ENCODE measurements at regions not wholly inside any gene's neighbourhood (a gene's known extent, or its start where the extent isn't known, plus 50 kb on each side); places are given as distances from the start of the nearest gene placed in this dataset.

DNA sequence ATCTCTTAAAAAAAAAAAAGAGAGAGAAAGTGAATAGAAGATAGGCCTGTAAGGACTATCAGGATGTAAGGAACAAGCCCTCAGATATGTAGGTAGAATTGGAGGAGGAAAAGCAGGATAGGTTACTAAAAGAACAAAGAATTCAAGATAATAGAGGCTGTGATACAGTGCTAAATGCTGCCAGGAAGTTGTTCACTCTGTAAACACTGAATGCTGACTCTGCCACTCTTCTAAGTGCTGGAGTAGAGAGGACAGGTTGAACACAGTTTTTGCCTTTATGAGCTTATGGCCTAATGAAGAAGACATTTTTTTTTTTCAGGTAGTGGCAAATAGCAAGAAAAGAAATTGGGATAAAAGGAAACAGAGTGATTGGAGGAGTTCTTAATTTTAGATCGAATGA lies 90.6 kb upstream of the ZNF678 start:
- no peaks in the 10 kb centered on the region for H3K36me3 ChIP-seq
- no peak for DNase-seq
- no peaks in the 10 kb centered on the region for H3K4me1 ChIP-seq
- intact Hi-C loops (cut with DNase I; ENCODE audit: low total_unique reads), result no loop called here
- 81 to 98% (median 89%) methylated on average over 1 of the region's 1 CpG for WGBS, 5 donors
- H3K27me3 ChIP-seq (replicated peaks in 1 of 7), result peaks cover 0 to 19% (median 0%) of the 10 kb centered on the region in 7 donors
- TF ChIP-seq, protein P1, sequence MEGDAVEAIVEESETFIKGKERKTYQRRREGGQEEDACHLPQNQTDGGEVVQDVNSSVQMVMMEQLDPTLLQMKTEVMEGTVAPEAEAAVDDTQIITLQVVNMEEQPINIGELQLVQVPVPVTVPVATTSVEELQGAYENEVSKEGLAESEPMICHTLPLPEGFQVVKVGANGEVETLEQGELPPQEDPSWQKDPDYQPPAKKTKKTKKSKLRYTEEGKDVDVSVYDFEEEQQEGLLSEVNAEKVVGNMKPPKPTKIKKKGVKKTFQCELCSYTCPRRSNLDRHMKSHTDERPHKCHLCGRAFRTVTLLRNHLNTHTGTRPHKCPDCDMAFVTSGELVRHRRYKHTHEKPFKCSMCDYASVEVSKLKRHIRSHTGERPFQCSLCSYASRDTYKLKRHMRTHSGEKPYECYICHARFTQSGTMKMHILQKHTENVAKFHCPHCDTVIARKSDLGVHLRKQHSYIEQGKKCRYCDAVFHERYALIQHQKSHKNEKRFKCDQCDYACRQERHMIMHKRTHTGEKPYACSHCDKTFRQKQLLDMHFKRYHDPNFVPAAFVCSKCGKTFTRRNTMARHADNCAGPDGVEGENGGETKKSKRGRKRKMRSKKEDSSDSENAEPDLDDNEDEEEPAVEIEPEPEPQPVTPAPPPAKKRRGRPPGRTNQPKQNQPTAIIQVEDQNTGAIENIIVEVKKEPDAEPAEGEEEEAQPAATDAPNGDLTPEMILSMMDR (IDR thresholded peaks at IDR 0.05 in 8 of 11, conservative IDR thresholded peaks at IDR 0.05 in 3 of 11), result no peak
- TF ChIP-seq POLR2A (IDR thresholded peaks at IDR 0.05), result no peak
- no peak for TF ChIP-seq POLR2AphosphoS5 (IDR thresholded peaks at IDR 0.05)
- no peak overlapping the region for H3K4me3 ChIP-seq
- no peak overlapping the region for H3K27ac ChIP-seq
- H3K9me3 ChIP-seq, result peaks cover 0 to 11% (median 0%) of the 10 kb centered on the region in 8 donors

- Histone ChIP-seq H3K9me3 (peaks cover 0 to 11% (median 0%) of the 10 kb centered on the region in 8 donors), H3K36me3 (no peaks in the 10 kb centered on the region), H3K27me3 (replicated peaks in 1 of 7) (peaks cover 0 to 19% (median 0%) of the 10 kb centered on the region in 7 donors), H3K4me1 (no peaks in the 10 kb centered on the region), H3K4me3 (no peak overlapping the region), H3K27ac (no peak overlapping the region)
- no peak for TF ChIP-seq POLR2A (IDR thresholded peaks at IDR 0.05)
- TF ChIP-seq POLR2AphosphoS5 (IDR thresholded peaks at IDR 0.05), result no peak
- TF ChIP-seq, protein P1 (IDR thresholded peaks at IDR 0.05 in 8 of 11, conservative IDR thresholded peaks at IDR 0.05 in 3 of 11), result no peak
- DNase-seq, result no peak
- intact Hi-C loops (cut with DNase I; ENCODE audit: low total_unique reads), result no loop called here
- 92 to 97% (median 94%) methylated on average over 2 of the region's 2 CpGs for WGBS, 5 donors
Measured at GRCh38 chr1:227470688-227471087, 92.7 kb upstream of the ZNF678 start.

GRCh38 chr1:227469708-227470107 lies 93.6 kb upstream of the ZNF678 start:
- no peak overlapping the region for H3K27ac ChIP-seq
- intact Hi-C loops (cut with DNase I; ENCODE audit: low total_unique reads), result no loop called here
- WGBS, 5 donors, result 47 to 74% (median 59%) methylated on average over 3 of the region's 3 CpGs
- H3K27me3 ChIP-seq (replicated peaks in 1 of 7), result peaks cover 0 to 19% (median 0%) of the 10 kb centered on the region in 7 donors
- TF ChIP-seq POLR2A (IDR thresholded peaks at IDR 0.05) (no peak), POLR2AphosphoS5 (IDR thresholded peaks at IDR 0.05) (no peak)
- TF ChIP-seq, protein P1 (IDR thresholded peaks at IDR 0.05 in 8 of 11, conservative IDR thresholded peaks at IDR 0.05 in 3 of 11), result no peak
- peaks cover 0 to 11% (median 0%) of the 10 kb centered on the region in 8 donors for H3K9me3 ChIP-seq
- no peaks in the 10 kb centered on the region for H3K4me1 ChIP-seq
- no peaks in the 10 kb centered on the region for H3K36me3 ChIP-seq
- no peak overlapping the region for H3K4me3 ChIP-seq
- no peak for DNase-seq

DNA sequence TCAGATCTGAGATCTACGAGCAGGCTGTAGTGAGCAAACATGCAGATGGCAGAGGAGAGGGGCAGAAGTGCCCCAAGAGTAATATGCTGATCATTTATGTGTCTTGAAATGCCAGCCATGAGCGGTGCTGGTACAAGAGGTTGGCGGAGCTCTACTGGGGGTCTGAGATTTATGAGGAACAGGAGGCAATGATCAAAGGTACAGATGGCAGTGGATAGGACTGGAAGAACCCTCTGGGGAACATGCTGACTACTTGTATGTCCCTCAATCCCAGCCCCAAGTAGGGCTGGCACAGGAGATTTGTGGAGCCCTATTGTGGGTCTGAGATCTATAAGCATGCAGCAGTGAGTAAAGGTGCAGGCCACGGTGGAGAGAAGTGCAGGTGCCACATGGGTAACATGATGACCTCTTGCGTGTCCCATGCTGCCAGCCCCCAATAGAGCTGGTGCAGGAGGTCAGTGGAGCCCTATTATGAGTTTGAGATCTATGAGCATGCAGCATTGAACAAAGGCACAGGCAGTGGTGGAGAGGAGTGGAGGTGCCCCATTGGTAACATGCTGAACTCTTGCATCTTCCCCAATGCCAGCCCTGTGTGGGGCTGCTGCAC lies 97.2 kb upstream of the ZNF678 start:
- DNase-seq, result no peak
- 77 to 94% (median 85%) methylated on average over 5 of the region's 5 CpGs for WGBS, 5 donors
- intact Hi-C loops (cut with DNase I; ENCODE audit: low total_unique reads), result no loop called here
- Histone ChIP-seq H3K4me1 (no peaks in the 10 kb centered on the region), H3K27me3 (replicated peaks in 1 of 7) (peaks cover 0 to 9% (median 0%) of the 10 kb centered on the region in 7 donors), H3K9me3 (peaks cover 0 to 9% (median 0%) of the 10 kb centered on the region in 8 donors), H3K27ac (no peak overlapping the region), H3K4me3 (no peak overlapping the region), H3K36me3 (no peaks in the 10 kb centered on the region)
- TF ChIP-seq POLR2AphosphoS5 (IDR thresholded peaks at IDR 0.05) (no peak), POLR2A (IDR thresholded peaks at IDR 0.05) (no peak)
- TF ChIP-seq, protein P1 (IDR thresholded peaks at IDR 0.05 in 8 of 11, conservative IDR thresholded peaks at IDR 0.05 in 3 of 11), result no peak
